Mesendoderm (in vitro differentiated cells): ENCODE measurements at regions not wholly inside any gene's neighbourhood (a gene's known extent, or its start where the extent isn't known, plus 50 kb on each side); places are given as distances from the start of the nearest gene placed in this dataset.
"Not testable (repeated sequence)": the region's sequence is repeated elsewhere in the genome, so short reads cannot be mapped to it uniquely, and the experiment has no call there.

Experiments used
- DNase-seq: peaks from one replicate; pipeline ENCODE4 v3.0.0; 2013
- H2AK5ac ChIP-seq: 2 replicates; pipeline ENCODE4 v1.6.1; 2013; ENCODE audit warnings: low read length, inconsistent platforms
- H2BK120ac ChIP-seq: 2 replicates; pipeline ENCODE4 v1.6.1; 2013; ENCODE audit warnings: low read depth, mild to moderate bottlenecking, low read length, moderate library complexity, mixed read lengths
- H2BK15ac ChIP-seq: replicated peaks from 2 replicates; pipeline ENCODE4 v1.6.1; 2013; ENCODE audit warnings: low read depth, mild to moderate bottlenecking, moderate library complexity
- H2BK5ac ChIP-seq: 2 replicates; pipeline ENCODE4 v1.6.1; 2013; ENCODE audit warnings: low read length, inconsistent platforms
- H3K18ac ChIP-seq: 2 replicates; pipeline ENCODE4 v1.6.1; 2013; ENCODE audit warnings: mild to moderate bottlenecking, low read length, mixed read lengths
- H3K23ac ChIP-seq: one replicate; pipeline ENCODE4 v1.6.1; 2013; ENCODE audit warnings: low read length
- H3K27ac ChIP-seq: 2 replicates; pipeline ENCODE4 v1.5.1; 2013; ENCODE audit warnings: low read depth, mild to moderate bottlenecking, inconsistent platforms, low read length, moderate library complexity
- H3K27me3 ChIP-seq: 2 replicates; pipeline ENCODE4 v1.6.1; 2013; ENCODE audit warnings: low read length, control low read depth, mild to moderate bottlenecking, inconsistent platforms; ENCODE audit not compliant: insufficient read depth, poor library complexity
- H3K36me3 ChIP-seq: 2 replicates; pipeline ENCODE4 v1.6.1; 2013; ENCODE audit warnings: low read length, inconsistent platforms; ENCODE audit not compliant: control insufficient read depth, insufficient read depth
- H3K4ac ChIP-seq: one replicate; pipeline ENCODE4 v1.6.1; 2013; ENCODE audit warnings: low read depth, mild to moderate bottlenecking, low read length, moderate library complexity
- H3K4me1 ChIP-seq: 2 replicates; pipeline ENCODE4 v1.6.1; 2013; ENCODE audit warnings: low read depth, low read length, inconsistent platforms; ENCODE audit not compliant: control insufficient read depth
- H3K4me2 ChIP-seq: 2 replicates; pipeline ENCODE4 v1.6.1; 2013; ENCODE audit warnings: low read length
- H3K4me3 ChIP-seq: 2 replicates; pipeline ENCODE4 v1.5.1; 2013; ENCODE audit warnings: mild to moderate bottlenecking, low read length
- H3K56ac ChIP-seq: one replicate; pipeline ENCODE4 v1.6.1; 2013; ENCODE audit warnings: low read length
- H3K79me1 ChIP-seq: 2 replicates; pipeline ENCODE4 v1.6.1; 2013; ENCODE audit warnings: low read length, inconsistent platforms
- H3K79me2 ChIP-seq: 2 replicates; pipeline ENCODE4 v1.6.1; 2013; ENCODE audit warnings: mild to moderate bottlenecking, low read length; ENCODE audit not compliant: control insufficient read depth, insufficient read depth
- H3K9ac ChIP-seq: 2 replicates; pipeline ENCODE4 v1.6.1; 2013; ENCODE audit warnings: low read length, inconsistent platforms
- H4K5ac ChIP-seq: one replicate; pipeline ENCODE4 v1.6.1; 2013; ENCODE audit warnings: low read length
- H4K8ac ChIP-seq: one replicate; pipeline ENCODE4 v1.6.1; 2013; ENCODE audit warnings: low read depth, mild to moderate bottlenecking, control low read depth, low read length, moderate library complexity
- WGBS: extraction: QIAGEN DNeasy Blood & Tissue Kit; methylation state at CpG from one replicate; pipeline ENCODE4 v1.1.7; 2013; ENCODE audit warnings: low lambda C conversion rate, missing lambda C conversion rate; ENCODE audit not compliant: insufficient coverage; ENCODE audit errors: extremely low coverage; 5-methylcytosine and 5-hydroxymethylcytosine counted together

DNA sequence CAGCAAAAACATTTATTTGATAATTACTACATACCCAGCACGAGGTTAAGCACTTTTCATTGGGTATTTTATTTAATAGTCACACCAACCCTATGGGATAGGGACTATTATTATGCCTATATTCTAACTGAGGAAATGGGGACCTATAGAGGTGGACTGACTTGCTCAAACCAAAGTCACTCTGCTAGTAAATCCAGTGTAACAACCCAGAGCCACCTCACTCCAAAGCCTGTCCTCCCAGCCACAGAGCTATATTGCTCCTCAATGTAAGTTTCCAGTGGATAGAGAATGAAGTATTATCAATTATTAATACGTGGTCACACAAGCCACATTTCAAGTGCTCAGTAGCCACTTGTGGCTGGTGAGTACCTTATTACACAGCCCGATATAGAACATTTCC is 97.5 kb downstream of the RGS2 start:
- Histone ChIP-seq H4K5ac (no peak overlapping the region), H3K79me1 (no peaks in the 10 kb centered on the region), H2BK5ac (no peak overlapping the region), H3K4me2 (no peak overlapping the region), H2AK5ac (no peak overlapping the region), H3K27me3 (no peaks in the 10 kb centered on the region), H4K8ac (no peak overlapping the region), H3K4ac (no peak overlapping the region), H3K36me3 (no peaks in the 10 kb centered on the region), H3K9ac (no peak overlapping the region), H3K56ac (no peak overlapping the region), H3K23ac (no peak overlapping the region), H3K27ac (no peak overlapping the region), H3K4me3 (no peak overlapping the region), H3K79me2 (no peaks in the 10 kb centered on the region), H3K4me1 (no peaks in the 10 kb centered on the region), H2BK15ac (no peak overlapping the region), H3K18ac (no peak overlapping the region), H2BK120ac (no peak overlapping the region)
- DNase-seq: no peak
- WGBS: no CpG with 5 or more reads among the region's 3 CpGs

DNA sequence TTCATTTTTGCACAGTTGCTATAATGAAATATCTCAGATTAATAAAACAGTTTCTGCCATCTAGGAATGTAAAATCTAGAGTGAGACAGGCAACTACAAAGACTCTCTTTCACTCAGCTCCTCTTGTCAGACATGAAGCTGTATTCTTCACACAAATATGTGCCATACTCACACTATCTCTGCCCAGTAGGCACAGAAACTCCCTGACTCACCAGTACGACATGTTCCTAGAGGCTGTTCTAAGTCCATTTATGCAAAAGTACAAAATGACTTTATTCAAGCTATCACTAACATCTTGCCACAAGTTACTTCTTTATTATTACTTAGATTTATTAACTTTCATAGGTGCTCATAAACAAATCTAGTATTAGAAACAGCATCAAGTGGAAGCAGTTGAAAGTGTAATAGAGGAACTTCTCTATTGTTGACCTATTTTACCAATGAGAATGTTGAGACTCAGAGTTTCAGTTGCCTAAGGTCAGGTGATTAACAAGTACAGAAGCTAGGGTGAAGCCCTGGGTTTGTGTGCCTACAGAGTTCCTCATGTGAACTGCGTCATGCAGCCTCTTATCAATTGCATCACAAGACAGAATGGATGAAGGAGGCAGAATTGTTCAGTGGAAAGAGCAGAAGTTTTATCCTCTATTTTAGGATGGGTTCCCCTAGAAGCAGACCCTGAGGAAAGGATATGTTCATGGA is 98.9 kb downstream of the RGS2 start:
- H3K4me3 ChIP-seq: no peak overlapping the region
- no peaks in the 10 kb centered on the region for H3K79me1 ChIP-seq
- H2AK5ac ChIP-seq: no peak overlapping the region
- no peak overlapping the region for H3K23ac ChIP-seq
- H3K9ac ChIP-seq: no peak overlapping the region
- no peak overlapping the region for H3K56ac ChIP-seq
- no peak overlapping the region for H2BK15ac ChIP-seq
- H3K79me2 ChIP-seq: no peaks in the 10 kb centered on the region
- H4K5ac ChIP-seq: no peak overlapping the region
- no peaks in the 10 kb centered on the region for H3K36me3 ChIP-seq
- H4K8ac ChIP-seq: no peak overlapping the region
- no peak for DNase-seq
- no peak overlapping the region for H3K4me2 ChIP-seq
- H2BK5ac ChIP-seq: no peak overlapping the region
- H3K18ac ChIP-seq: no peak overlapping the region
- no peak overlapping the region for H2BK120ac ChIP-seq
- H3K27me3 ChIP-seq: no peaks in the 10 kb centered on the region
- no peak overlapping the region for H3K4ac ChIP-seq
- H3K27ac ChIP-seq: no peak overlapping the region
- WGBS: no CpG with 5 or more reads among the region's 2 CpGs
- H3K4me1 ChIP-seq: no peaks in the 10 kb centered on the region

DNA sequence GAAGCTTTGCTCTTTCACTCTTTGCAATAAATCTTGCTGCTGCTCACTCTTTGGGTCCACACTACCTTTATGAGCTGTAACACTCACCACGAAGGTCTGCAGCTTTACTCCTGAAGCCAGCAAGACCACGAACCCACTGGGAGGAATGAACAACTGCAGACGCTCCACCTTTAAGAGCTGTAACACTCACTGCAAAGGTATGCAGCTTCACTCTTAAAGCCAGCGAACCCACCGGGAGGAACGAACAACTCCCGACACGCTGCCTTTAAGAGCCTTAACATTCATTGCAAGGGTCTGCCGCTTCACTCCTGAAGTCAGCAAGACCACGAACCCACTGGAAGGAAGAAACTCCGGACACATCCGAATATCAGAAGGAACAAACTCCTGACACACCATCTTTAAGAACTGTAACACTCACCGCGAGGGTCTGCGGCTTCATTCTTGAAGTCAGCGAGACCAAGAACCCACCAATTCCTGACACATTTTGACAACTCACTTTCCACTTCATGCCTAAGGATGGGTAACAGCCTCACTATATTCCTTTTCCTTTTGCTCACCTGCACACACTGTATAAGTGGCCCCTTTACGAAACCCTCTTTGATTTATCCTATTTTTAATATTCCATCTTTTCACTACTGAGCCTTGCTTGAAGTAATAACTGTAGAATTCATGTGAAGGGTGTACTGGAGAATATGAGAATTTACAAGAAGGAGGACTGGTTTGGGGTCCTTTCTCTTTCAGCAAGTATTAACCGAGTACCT is 103.2 kb downstream of the RGS2 start:
- not testable (repeated sequence) for H3K9ac ChIP-seq, H2BK15ac ChIP-seq, H3K27me3 ChIP-seq, H2AK5ac ChIP-seq, H3K27ac ChIP-seq, H3K79me2 ChIP-seq, H3K4me3 ChIP-seq, H3K36me3 ChIP-seq, H3K4ac ChIP-seq, H3K18ac ChIP-seq, H4K5ac ChIP-seq, H3K23ac ChIP-seq, H4K8ac ChIP-seq, H2BK120ac ChIP-seq, H3K4me1 ChIP-seq, H3K4me2 ChIP-seq, H3K56ac ChIP-seq, H3K79me1 ChIP-seq, H2BK5ac ChIP-seq
- WGBS: no CpG with 5 or more reads among the region's 18 CpGs
- DNase-seq: peak; percentile 70

DNA sequence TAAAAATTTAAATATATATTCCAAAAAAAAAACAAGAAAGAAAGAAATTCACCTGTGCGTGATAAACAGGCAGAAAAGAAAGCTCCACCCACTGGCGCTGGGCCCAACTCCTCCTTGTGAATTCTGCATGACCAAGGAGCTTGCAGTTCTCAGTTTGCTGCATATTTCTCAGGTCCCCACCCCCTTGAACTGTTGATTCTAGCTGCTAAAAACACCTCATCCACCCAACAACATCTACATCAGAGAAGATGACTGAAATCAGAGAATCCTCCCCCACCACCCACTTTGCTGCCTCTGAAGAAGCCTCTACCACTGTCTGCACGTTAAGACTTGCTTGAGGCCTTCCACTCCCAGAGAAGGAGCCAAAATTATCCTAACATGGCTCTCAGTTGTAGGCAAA is 104.8 kb downstream of the RGS2 start:
- Histone ChIP-seq H2BK15ac (no peak overlapping the region), H3K79me2 (no peaks in the 10 kb centered on the region), H2BK5ac (no peak overlapping the region), H4K5ac (no peak overlapping the region), H3K79me1 (no peaks in the 10 kb centered on the region), H3K56ac (no peak overlapping the region), H3K36me3 (no peaks in the 10 kb centered on the region), H3K4me1 (no peaks in the 10 kb centered on the region), H3K27ac (no peak overlapping the region), H3K27me3 (no peaks in the 10 kb centered on the region), H3K18ac (no peak overlapping the region), H3K4ac (no peak overlapping the region), H3K4me3 (no peak overlapping the region), H2AK5ac (no peak overlapping the region), H3K9ac (no peak overlapping the region), H4K8ac (no peak overlapping the region), H2BK120ac (no peak overlapping the region), H3K23ac (no peak overlapping the region), H3K4me2 (no peak overlapping the region)
- DNase-seq: no peak
- WGBS: no CpG with 5 or more reads among the region's 3 CpGs

DNA sequence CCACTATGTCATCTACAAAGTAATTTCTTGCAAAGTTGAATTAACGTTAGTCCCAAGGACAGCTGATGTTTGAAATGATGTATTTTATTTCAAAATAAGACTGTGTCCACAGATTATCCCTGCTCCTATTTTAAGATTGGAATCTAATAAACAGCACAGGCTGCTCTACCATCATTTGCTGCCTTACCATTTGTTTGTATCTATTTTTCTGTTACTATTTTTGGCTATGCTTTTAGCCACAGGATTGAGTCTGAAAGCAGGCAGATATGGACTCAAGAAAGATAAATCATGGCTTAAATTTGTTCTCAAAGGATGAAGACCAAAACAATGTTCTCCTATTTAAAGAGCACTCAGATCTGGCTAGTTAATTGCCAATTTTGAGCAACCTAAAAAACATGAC is 105.3 kb downstream of the RGS2 start:
- Histone ChIP-seq H4K5ac (no peak overlapping the region), H3K9ac (no peak overlapping the region), H3K4me2 (no peak overlapping the region), H3K79me2 (no peaks in the 10 kb centered on the region), H3K36me3 (no peaks in the 10 kb centered on the region), H3K79me1 (no peaks in the 10 kb centered on the region), H3K27me3 (no peaks in the 10 kb centered on the region), H3K27ac (no peak overlapping the region), H3K18ac (no peak overlapping the region), H4K8ac (no peak overlapping the region), H2BK15ac (no peak overlapping the region), H3K4me3 (no peak overlapping the region), H3K56ac (no peak overlapping the region), H3K23ac (no peak overlapping the region), H2BK5ac (no peak overlapping the region), H3K4me1 (no peaks in the 10 kb centered on the region), H3K4ac (no peak overlapping the region), H2AK5ac (no peak overlapping the region), H2BK120ac (no peak overlapping the region)
- WGBS: no CpG with 5 or more reads among the region's 1 CpG
- DNase-seq: no peak
